GM12878 (cell line): ENCODE measurements at regions not wholly inside any gene's neighbourhood (a gene's known extent, or its start where the extent isn't known, plus 50 kb on each side); places are given as distances from the start of the nearest gene placed in this dataset.

ENCODE experiments used
- CTCF ChIP-seq, 3 experiments: IDR thresholded peaks in 2 of 3; conservative IDR thresholded peaks in 1 of 3; 2 replicates each; pipeline ENCODE4 v1.5.1; 2011; ENCODE audit warnings: low read depth in 3 of 3, low read length in 3 of 3, mild to moderate bottlenecking in 3 of 3, control low read depth in 2 of 3, moderate library complexity in 2 of 3, inconsistent platforms in 1 of 3, mixed read lengths in 1 of 3; ENCODE audit not compliant: control insufficient read depth in 2 of 3, insufficient read depth in 1 of 3; ENCODE audit errors: extremely low read depth in 1 of 3
- HDGF ChIP-seq: fragments of 450-650 bp; IDR thresholded peaks from 2 replicates; pipeline ENCODE4 v1.6.1; 2016; ENCODE audit warnings: antibody characterized with exemption
- MAX ChIP-seq: IDR thresholded peaks from 2 replicates; pipeline ENCODE4 v1.6.1; 2012; ENCODE audit warnings: low read depth, low read length, improper control_type of control experiment
- PAX5 ChIP-seq: IDR thresholded peaks from 2 replicates; pipeline ENCODE4 v1.6.1; 2011; ENCODE audit warnings: low read depth, low read length, borderline replicate concordance
- TAF1 ChIP-seq: IDR thresholded peaks from 2 replicates; pipeline ENCODE4 v1.6.1; 2011; ENCODE audit warnings: mild to moderate bottlenecking, low read depth, low read length, borderline replicate concordance
- ZNF592 ChIP-seq: fragments of 450-650 bp; IDR thresholded peaks from 2 replicates; pipeline ENCODE4 v1.6.1; 2017; ENCODE audit warnings: mild to moderate bottlenecking, moderate library complexity
- ZSCAN29 ChIP-seq: fragments of 450-650 bp; IDR thresholded peaks from 2 replicates; pipeline ENCODE4 v1.6.1; 2017; ENCODE audit warnings: mild to moderate bottlenecking, moderate library complexity

- no peak for TF ChIP-seq PAX5
- no peak for TF ChIP-seq CTCF (IDR thresholded peaks at IDR 0.05 in 2 of 3, conservative IDR thresholded peaks at IDR 0.05 in 1 of 3; ENCODE audit: control insufficient read depth in 2 of 3, extremely low read depth in 1 of 3, insufficient read depth in 1 of 3, low read depth in 3 of 3, low read length in 3 of 3)
- TF ChIP-seq ZSCAN29: no peak
- no peak for TF ChIP-seq MAX
- no peak for TF ChIP-seq TAF1
- no peak for TF ChIP-seq ZNF592
- no peak for TF ChIP-seq HDGF
These were observed 1477.2 kb downstream of the BRD1 start for GRCh38 chr22:48350456-48350855.
